DOHH2 (cell line): ENCODE measurements at regions not wholly inside any gene's neighbourhood (a gene's known extent, or its start where the extent isn't known, plus 50 kb on each side); places are given as distances from the start of the nearest gene placed in this dataset.

ENCODE experiments used
- EZH2phosphoT487 ChIP-seq: fragments of 200-600 bp; sonication (generic); IDR thresholded peaks from 2 replicates; pipeline ENCODE4 v1.6.1; 2017; ENCODE audit warnings: borderline replicate concordance, mild to moderate bottlenecking, antibody characterized with exemption, low read length, moderate library complexity, mixed read lengths
- TF ChIP-seq, protein P1 (sequence below): fragments of 200-600 bp; sonication (generic); IDR thresholded peaks from one replicate; pipeline ENCODE4 v1.5.1; 2014; ENCODE audit warnings: antibody characterized with exemption, mild to moderate bottlenecking, low read depth, low read length; ENCODE audit not compliant: poor library complexity, severe bottlenecking

- no peak for TF ChIP-seq EZH2phosphoT487
- TF ChIP-seq, protein P1, sequence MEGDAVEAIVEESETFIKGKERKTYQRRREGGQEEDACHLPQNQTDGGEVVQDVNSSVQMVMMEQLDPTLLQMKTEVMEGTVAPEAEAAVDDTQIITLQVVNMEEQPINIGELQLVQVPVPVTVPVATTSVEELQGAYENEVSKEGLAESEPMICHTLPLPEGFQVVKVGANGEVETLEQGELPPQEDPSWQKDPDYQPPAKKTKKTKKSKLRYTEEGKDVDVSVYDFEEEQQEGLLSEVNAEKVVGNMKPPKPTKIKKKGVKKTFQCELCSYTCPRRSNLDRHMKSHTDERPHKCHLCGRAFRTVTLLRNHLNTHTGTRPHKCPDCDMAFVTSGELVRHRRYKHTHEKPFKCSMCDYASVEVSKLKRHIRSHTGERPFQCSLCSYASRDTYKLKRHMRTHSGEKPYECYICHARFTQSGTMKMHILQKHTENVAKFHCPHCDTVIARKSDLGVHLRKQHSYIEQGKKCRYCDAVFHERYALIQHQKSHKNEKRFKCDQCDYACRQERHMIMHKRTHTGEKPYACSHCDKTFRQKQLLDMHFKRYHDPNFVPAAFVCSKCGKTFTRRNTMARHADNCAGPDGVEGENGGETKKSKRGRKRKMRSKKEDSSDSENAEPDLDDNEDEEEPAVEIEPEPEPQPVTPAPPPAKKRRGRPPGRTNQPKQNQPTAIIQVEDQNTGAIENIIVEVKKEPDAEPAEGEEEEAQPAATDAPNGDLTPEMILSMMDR = no peak
These were observed 496.9 kb downstream of the CCSER2 start for GRCh38 chr10:84825330-84825729.
